SK-N-SH treated with all-trans-retinoic acid at 6 μM for 48 hours (cell line): ENCODE measurements at regions not wholly inside any gene's neighbourhood (a gene's known extent, or its start where the extent isn't known, plus 50 kb on each side); places are given as distances from the start of the nearest gene placed in this dataset.

Experiments used
- ATAC-seq: fragments of 200-7000 bp; cut with Tn5 transposase; 3 replicates; pipeline ENCODE4 v1.9.1; 2020; ENCODE audit warnings: mild to moderate bottlenecking, moderate library complexity
- ARNTL ChIP-seq: fragments of 450-650 bp; formaldehyde crosslinking; IDR thresholded peaks from 2 replicates; pipeline ENCODE4 v1.5.0; 2020; ENCODE audit warnings: low read depth, mild to moderate bottlenecking, moderate library complexity, borderline replicate concordance
- CSDC2 ChIP-seq: fragments of 250-450 bp; sonication (Bioruptor Pico); IDR thresholded peaks from 2 replicates; pipeline ENCODE4 v1.5.0; 2020; ENCODE audit warnings: mild to moderate bottlenecking, moderate library complexity
- ESRRG ChIP-seq: fragments of 250-450 bp; sonication (Bioruptor Pico); IDR thresholded peaks from 2 replicates; pipeline ENCODE4 v1.6.1; 2021; ENCODE audit warnings: mild to moderate bottlenecking
- GLIS3 ChIP-seq: fragments of 250-450 bp; sonication (Bioruptor Pico); IDR thresholded peaks from 2 replicates; pipeline ENCODE4 v1.5.0; 2020; ENCODE audit warnings: mild to moderate bottlenecking, moderate library complexity
- ISL1 ChIP-seq: fragments of 250-450 bp; sonication (Bioruptor Pico); IDR thresholded peaks from 2 replicates; pipeline ENCODE4 v2.1.2; 2022; ENCODE audit warnings: mild to moderate bottlenecking, moderate library complexity
- OSR1 ChIP-seq: fragments of 250-450 bp; sonication (Bioruptor Pico); IDR thresholded peaks from 2 replicates; pipeline ENCODE4 v1.8.0; 2022; ENCODE audit warnings: moderate library complexity, mild to moderate bottlenecking, inconsistent platforms
- RARB ChIP-seq: fragments of 250-450 bp; sonication (Bioruptor Pico); IDR thresholded peaks from 2 replicates; pipeline ENCODE4 v1.8.0; 2021; ENCODE audit warnings: mild to moderate bottlenecking, moderate library complexity
- SNAI2 ChIP-seq: fragments of 250-450 bp; sonication (Bioruptor Pico); IDR thresholded peaks from 2 replicates; pipeline ENCODE4 v1.5.0; 2020; ENCODE audit warnings: mild to moderate bottlenecking, moderate library complexity
- TCF4 ChIP-seq: fragments of 250-450 bp; sonication (Bioruptor Pico); IDR thresholded peaks from 2 replicates; pipeline ENCODE4 v1.8.0; 2021; ENCODE audit warnings: mild to moderate bottlenecking, moderate library complexity, borderline replicate concordance
- TOX ChIP-seq: fragments of 250-450 bp; sonication (Bioruptor Pico); IDR thresholded peaks from 2 replicates; pipeline ENCODE4 v1.8.0; 2021; ENCODE audit warnings: mild to moderate bottlenecking, moderate library complexity, borderline replicate concordance
- ZC3H10 ChIP-seq: fragments of 250-450 bp; sonication (Bioruptor Pico); IDR thresholded peaks from 2 replicates; pipeline ENCODE4 v1.5.1; 2021; ENCODE audit warnings: mild to moderate bottlenecking, moderate library complexity
- ZFP3 ChIP-seq: fragments of 250-450 bp; sonication (Bioruptor Pico); IDR thresholded peaks from 2 replicates; pipeline ENCODE4 v1.5.0; 2020; ENCODE audit warnings: mild to moderate bottlenecking, moderate library complexity
- ZFP30 ChIP-seq: fragments of 450-650 bp; formaldehyde crosslinking; IDR thresholded peaks from 2 replicates; pipeline ENCODE4 v1.5.0; 2022; ENCODE audit warnings: mild to moderate bottlenecking, moderate library complexity
- ZNF565 ChIP-seq: fragments of 450-650 bp; formaldehyde crosslinking; conservative IDR thresholded peaks from 2 replicates; pipeline ENCODE4 v1.5.0; 2020; ENCODE audit warnings: low read depth, mild to moderate bottlenecking, moderate library complexity
- ZNF70 ChIP-seq: fragments of 450-650 bp; formaldehyde crosslinking; IDR thresholded peaks from 2 replicates; pipeline ENCODE4 v1.5.0; 2020; ENCODE audit warnings: mild to moderate bottlenecking, moderate library complexity
- TF ChIP-seq, protein P1 (sequence below): fragments of 250-450 bp; sonication (Bioruptor Pico); IDR thresholded peaks from 2 replicates; pipeline ENCODE4 v1.5.1; 2020; ENCODE audit warnings: low read depth, mild to moderate bottlenecking, moderate library complexity
- TF ChIP-seq, protein P2 (sequence below): fragments of 250-450 bp; sonication (Bioruptor Pico); IDR thresholded peaks from 2 replicates; pipeline ENCODE4 v1.5.0; 2020; ENCODE audit warnings: mild to moderate bottlenecking, moderate library complexity
- TF ChIP-seq, protein P3 (sequence below): fragments of 250-450 bp; sonication (Bioruptor Pico); IDR thresholded peaks from 2 replicates; pipeline ENCODE4 v1.8.0; 2020; ENCODE audit warnings: mild to moderate bottlenecking, moderate library complexity, borderline replicate concordance
- TF ChIP-seq, protein P4 (sequence below): fragments of 250-450 bp; sonication (Bioruptor Pico); IDR thresholded peaks from 2 replicates; pipeline ENCODE4 v1.5.1; 2021; ENCODE audit warnings: mild to moderate bottlenecking, moderate library complexity
- TF ChIP-seq, protein P5 (sequence below): fragments of 250-450 bp; sonication (Bioruptor Pico); IDR thresholded peaks from 2 replicates; pipeline ENCODE4 v1.8.0; 2021; ENCODE audit warnings: low read depth, mild to moderate bottlenecking, moderate library complexity, borderline replicate concordance

DNA sequence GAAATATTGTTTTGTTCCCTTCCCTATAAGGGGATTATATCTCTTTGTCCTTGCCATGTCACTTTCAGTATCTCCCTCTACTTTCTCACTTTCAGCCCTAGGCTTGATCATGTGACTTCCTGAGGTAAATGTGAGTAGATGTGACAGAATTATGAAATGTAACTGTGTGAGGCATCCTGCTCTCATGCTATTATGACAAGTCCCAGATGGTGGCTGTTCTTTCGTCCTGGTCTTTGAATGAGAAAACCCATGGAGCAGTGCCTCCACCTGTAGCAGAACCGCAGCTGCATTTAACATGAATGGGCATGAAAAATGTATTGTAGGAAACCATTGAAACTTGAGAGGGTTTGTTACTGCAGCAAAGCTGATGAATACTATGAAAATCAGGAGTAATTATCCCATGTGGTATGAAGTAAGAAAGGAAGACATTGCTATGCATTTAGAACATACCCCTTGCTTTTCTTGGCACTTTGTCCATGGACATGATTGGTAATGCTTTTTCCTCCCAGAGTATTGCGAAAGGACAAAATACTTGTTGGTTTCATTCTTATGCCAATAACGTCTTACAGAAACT lies 202.2 kb upstream of the GPRIN3 start:
- ATAC-seq: no peak

DNA sequence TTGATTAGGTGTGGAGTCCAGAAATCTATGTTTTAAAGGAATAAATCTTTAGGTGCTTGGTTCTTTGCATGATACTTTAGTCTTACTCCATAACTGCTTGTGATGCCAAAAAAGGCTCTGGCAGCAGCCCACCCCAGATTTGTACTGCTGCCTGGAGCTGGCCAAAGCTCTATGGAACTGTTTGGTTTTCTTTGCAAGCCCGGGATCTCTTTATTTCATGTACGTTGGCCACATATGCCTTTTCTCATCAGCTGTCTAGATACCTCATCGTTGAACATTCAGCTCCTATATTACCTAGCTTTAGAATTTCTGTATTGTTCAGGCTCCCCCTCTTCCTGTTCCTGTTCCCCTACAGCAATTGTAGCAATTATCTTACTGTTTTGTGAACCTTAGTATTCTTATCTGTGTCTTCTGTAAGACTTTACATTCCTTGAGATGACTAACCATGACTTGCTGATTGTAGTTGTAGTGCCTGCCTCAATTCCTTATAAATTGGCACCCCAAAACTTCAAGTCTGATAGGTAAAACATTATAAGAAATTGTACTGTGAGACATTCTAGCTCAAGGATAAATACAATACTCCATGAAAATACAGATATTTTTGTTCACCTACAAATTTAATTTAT lies 199.4 kb upstream of the GPRIN3 start:
- ATAC-seq: no peak

More for the DNA sequence above, 202.2 kb upstream of the GPRIN3 start:
- no peak for TF ChIP-seq ESRRG (CRISPR knock-in tag)
- TF ChIP-seq ZC3H10 (CRISPR knock-in tag): no peak
- TF ChIP-seq, protein P1, sequence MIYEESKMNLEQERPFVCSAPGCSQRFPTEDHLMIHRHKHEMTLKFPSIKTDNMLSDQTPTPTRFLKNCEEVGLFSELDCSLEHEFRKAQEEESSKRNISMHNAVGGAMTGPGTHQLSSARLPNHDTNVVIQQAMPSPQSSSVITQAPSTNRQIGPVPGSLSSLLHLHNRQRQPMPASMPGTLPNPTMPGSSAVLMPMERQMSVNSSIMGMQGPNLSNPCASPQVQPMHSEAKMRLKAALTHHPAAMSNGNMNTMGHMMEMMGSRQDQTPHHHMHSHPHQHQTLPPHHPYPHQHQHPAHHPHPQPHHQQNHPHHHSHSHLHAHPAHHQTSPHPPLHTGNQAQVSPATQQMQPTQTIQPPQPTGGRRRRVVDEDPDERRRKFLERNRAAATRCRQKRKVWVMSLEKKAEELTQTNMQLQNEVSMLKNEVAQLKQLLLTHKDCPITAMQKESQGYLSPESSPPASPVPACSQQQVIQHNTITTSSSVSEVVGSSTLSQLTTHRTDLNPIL (CRISPR knock-in tag): no peak
- TF ChIP-seq, protein P2, sequence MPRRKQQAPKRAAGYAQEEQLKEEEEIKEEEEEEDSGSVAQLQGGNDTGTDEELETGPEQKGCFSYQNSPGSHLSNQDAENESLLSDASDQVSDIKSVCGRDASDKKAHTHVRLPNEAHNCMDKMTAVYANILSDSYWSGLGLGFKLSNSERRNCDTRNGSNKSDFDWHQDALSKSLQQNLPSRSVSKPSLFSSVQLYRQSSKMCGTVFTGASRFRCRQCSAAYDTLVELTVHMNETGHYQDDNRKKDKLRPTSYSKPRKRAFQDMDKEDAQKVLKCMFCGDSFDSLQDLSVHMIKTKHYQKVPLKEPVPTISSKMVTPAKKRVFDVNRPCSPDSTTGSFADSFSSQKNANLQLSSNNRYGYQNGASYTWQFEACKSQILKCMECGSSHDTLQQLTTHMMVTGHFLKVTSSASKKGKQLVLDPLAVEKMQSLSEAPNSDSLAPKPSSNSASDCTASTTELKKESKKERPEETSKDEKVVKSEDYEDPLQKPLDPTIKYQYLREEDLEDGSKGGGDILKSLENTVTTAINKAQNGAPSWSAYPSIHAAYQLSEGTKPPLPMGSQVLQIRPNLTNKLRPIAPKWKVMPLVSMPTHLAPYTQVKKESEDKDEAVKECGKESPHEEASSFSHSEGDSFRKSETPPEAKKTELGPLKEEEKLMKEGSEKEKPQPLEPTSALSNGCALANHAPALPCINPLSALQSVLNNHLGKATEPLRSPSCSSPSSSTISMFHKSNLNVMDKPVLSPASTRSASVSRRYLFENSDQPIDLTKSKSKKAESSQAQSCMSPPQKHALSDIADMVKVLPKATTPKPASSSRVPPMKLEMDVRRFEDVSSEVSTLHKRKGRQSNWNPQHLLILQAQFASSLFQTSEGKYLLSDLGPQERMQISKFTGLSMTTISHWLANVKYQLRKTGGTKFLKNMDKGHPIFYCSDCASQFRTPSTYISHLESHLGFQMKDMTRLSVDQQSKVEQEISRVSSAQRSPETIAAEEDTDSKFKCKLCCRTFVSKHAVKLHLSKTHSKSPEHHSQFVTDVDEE (CRISPR knock-in tag): no peak
- TF ChIP-seq, all 23 proteins: peak for 0

DNA sequence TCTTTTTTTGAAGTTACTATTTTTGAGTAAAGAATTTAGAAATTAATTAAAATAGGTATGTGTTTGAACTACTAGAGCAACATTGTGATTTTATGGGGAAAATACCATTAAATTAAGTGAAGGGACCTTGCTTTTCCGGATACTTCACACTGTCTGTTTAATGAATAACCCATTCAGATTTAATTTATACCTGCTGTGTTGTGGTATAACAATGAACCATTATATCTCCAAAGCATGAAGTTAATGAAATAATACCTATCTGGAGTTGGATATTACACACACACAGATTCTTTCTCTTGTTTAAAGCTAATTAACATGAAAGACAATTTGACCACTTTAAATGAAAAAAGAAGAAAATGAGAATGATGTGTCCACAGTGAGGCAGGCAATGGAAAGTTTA lies 195.0 kb upstream of the GPRIN3 start:
- ATAC-seq: no peak
- TF ChIP-seq TOX (CRISPR knock-in tag) (no peak), ZC3H10 (CRISPR knock-in tag) (no peak), ZNF70 (CRISPR knock-in tag) (no peak), TCF4 (CRISPR knock-in tag) (no peak), SNAI2 (CRISPR knock-in tag) (no peak), RARB (CRISPR knock-in tag) (no peak), OSR1 (CRISPR knock-in tag) (no peak), ARNTL (CRISPR knock-in tag) (no peak), ZNF565 (CRISPR knock-in tag) (no peak)
- TF ChIP-seq, protein P3, sequence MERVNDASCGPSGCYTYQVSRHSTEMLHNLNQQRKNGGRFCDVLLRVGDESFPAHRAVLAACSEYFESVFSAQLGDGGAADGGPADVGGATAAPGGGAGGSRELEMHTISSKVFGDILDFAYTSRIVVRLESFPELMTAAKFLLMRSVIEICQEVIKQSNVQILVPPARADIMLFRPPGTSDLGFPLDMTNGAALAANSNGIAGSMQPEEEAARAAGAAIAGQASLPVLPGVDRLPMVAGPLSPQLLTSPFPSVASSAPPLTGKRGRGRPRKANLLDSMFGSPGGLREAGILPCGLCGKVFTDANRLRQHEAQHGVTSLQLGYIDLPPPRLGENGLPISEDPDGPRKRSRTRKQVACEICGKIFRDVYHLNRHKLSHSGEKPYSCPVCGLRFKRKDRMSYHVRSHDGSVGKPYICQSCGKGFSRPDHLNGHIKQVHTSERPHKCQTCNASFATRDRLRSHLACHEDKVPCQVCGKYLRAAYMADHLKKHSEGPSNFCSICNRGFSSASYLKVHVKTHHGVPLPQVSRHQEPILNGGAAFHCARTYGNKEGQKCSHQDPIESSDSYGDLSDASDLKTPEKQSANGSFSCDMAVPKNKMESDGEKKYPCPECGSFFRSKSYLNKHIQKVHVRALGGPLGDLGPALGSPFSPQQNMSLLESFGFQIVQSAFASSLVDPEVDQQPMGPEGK (CRISPR knock-in tag): no peak
- TF ChIP-seq, protein P4, sequence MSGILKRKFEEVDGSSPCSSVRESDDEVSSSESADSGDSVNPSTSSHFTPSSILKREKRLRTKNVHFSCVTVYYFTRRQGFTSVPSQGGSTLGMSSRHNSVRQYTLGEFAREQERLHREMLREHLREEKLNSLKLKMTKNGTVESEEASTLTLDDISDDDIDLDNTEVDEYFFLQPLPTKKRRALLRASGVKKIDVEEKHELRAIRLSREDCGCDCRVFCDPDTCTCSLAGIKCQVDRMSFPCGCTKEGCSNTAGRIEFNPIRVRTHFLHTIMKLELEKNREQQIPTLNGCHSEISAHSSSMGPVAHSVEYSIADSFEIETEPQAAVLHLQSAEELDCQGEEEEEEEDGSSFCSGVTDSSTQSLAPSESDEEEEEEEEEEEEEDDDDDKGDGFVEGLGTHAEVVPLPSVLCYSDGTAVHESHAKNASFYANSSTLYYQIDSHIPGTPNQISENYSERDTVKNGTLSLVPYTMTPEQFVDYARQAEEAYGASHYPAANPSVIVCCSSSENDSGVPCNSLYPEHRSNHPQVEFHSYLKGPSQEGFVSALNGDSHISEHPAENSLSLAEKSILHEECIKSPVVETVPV (CRISPR knock-in tag): no peak

More for the DNA sequence above, 199.4 kb upstream of the GPRIN3 start:
- TF ChIP-seq ARNTL (CRISPR knock-in tag): no peak
- no peak for TF ChIP-seq TCF4 (CRISPR knock-in tag)
- TF ChIP-seq RARB (CRISPR knock-in tag): no peak
- no peak for TF ChIP-seq SNAI2 (CRISPR knock-in tag)
- no peak for TF ChIP-seq ZNF70 (CRISPR knock-in tag)
- TF ChIP-seq ISL1 (CRISPR knock-in tag): no peak
- no peak for TF ChIP-seq GLIS3 (CRISPR knock-in tag)
- TF ChIP-seq TOX (CRISPR knock-in tag): no peak
- TF ChIP-seq ZFP30 (CRISPR knock-in tag): no peak
- no peak for TF ChIP-seq ZFP3 (CRISPR knock-in tag)
- TF ChIP-seq OSR1 (CRISPR knock-in tag): no peak
- no peak for TF ChIP-seq CSDC2
- TF ChIP-seq, protein P1 (CRISPR knock-in tag): no peak
- TF ChIP-seq, protein P5, sequence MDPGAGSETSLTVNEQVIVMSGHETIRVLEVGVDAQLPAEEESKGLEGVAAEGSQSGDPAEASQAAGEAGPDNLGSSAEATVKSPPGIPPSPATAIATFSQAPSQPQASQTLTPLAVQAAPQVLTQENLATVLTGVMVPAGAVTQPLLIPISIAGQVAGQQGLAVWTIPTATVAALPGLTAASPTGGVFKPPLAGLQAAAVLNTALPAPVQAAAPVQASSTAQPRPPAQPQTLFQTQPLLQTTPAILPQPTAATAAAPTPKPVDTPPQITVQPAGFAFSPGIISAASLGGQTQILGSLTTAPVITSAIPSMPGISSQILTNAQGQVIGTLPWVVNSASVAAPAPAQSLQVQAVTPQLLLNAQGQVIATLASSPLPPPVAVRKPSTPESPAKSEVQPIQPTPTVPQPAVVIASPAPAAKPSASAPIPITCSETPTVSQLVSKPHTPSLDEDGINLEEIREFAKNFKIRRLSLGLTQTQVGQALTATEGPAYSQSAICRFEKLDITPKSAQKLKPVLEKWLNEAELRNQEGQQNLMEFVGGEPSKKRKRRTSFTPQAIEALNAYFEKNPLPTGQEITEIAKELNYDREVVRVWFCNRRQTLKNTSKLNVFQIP (CRISPR knock-in tag): no peak
- TF ChIP-seq, protein P4 (CRISPR knock-in tag): no peak
- TF ChIP-seq, protein P3 (CRISPR knock-in tag): no peak
